GM21576 (cell line): ENCODE measurements at regions not wholly inside any gene's neighbourhood (a gene's known extent, or its start where the extent isn't known, plus 50 kb on each side); places are given as distances from the start of the nearest gene placed in this dataset.

Source experiments
- ATAC-seq: cut with Tn5 transposase; IDR thresholded peaks from one replicate; pipeline ENCODE4 v1.9.1; 2021; ENCODE audit warnings: mild to moderate bottlenecking, moderate library complexity; ENCODE audit not compliant: unreplicated experiment

DNA sequence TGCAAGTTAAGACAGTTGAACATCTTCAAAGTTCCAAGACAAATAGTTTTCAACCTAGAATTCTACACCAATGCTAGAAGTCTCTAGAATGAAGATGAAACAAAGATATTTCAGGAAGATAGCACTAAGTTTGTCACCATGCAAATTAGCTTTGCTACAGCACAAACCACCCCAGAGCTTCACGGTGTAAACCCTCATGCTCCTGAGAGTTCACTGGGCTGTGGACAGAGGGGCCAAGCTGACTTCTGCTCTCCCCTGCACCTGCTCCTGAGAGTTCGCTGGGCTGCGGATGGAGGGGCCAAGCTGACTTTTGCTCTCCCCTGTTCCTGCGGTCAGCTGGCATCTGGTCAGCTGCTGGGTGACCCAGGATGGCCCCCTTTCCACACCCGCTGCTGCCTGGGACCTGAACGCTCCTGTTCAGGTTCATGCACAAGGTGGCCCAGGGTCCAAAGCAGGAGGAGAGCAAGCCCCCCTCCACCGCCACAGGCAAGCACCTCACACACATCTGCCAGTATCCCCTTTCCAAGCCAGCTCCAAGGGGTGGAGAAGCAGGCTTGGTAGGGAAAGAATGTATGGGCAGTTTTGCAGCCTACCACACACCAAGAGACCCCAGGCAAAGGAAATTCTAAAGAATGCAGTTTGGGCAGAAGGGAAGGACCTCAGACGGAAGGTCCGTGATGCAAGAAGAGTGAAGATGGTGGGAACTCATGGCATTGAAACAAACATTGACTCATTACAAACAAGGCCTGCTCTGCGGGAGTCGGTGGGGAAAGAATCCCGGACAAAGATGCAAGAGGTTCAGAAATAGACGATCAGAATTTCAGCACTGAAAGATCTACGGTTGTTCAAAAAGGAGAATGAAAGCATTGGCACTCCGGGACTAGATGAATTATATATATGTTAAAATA is 137.8 kb upstream of the PPP2R2D start:
- no peak for ATAC-seq

DNA sequence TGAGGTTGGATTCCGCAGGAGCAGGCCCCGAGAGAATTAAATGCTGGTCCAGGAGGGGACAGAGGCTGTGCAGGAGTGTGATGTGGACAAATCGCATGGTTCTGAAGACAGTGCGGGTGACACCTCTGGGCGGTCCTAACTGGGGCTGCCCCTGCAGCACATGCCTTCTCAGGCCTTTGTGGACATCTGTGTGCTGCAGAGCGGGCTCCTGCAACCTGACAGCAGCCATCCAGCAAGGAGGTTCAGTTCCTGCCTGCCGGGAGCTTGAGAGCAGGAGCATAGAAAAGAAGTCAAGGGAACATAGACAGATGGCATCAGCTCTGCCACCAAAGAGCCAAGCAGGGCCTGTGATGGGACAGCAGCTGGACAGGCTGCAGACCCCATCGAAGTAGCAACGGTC is 135.9 kb upstream of the PPP2R2D start:
- no peak for ATAC-seq

DNA sequence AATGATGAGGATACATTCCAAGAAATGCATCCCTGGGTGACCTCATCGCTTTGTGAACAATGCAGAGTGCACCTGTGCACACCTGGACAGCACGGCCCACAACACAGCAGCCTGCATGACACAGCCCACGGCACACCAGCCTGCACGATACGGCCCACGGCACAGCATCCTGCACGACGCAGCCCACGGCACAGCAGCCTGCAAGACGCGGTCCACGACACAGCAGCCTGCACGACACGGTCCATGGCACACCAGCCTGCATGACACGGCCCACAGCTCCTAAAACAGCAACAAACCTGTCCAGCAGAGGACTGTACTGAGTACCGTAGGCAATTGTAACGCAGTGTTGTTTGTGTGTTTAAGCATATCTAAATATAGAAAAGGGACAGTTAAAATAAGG is 134.7 kb upstream of the PPP2R2D start:
- ATAC-seq: no peak

DNA sequence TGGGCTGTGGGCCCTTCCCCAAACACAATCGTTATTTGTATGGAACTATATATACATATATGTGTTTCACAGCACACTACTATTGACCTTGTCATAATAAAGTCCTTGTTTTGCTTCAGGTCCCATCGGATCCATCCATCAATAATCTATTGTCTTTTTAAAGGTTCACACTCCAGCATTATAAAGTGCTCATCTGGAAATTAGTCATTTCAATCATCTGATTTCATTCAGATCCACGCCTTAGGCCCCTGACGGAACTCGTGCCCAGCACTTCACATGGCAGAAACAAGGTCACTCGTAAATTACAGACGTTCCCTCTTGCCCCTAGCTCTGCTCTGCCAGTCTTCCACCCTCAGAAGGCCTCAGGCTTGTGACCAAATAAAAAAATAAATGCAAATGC is 133.1 kb upstream of the PPP2R2D start:
- ATAC-seq: no peak

DNA sequence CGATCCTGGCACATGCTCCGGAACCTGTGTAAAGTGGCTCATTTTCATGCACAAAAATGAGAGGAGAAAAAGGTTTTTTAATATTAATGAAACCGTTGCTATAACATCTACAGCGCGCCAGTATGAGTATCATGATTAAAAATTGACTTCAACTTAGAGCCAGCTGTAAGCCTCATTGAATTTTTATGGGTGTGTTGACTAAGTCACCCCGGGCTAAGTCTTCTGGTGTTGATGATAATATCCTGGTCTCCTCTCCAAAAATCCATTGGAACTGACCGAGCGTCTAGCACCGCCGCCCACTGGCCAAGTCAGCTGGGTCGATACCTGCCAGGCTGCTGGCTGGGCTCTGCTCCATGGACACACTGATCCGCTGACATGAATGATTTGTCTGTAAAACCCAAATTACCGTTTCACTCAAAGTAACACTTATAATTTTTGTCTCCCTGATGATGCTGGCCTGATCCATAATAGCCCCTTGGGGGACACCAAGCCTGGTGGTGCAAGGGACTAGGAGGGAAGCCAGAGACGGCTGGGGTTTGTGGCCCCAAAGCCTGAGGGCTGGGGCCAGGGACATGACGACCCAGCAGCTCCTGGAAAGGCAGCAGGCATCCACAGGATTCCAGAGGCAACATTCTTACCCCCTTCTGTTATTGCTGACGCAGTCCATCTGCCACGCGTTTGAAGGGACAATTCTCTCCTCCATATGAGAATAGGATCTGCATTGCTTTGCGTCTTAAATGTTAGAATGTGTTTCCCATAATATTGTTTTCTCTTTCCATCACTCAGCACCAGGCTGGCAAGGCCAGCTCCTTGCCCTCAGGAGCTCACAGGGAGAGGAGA is 131.0 kb upstream of the PPP2R2D start:
- ATAC-seq: no peak

DNA sequence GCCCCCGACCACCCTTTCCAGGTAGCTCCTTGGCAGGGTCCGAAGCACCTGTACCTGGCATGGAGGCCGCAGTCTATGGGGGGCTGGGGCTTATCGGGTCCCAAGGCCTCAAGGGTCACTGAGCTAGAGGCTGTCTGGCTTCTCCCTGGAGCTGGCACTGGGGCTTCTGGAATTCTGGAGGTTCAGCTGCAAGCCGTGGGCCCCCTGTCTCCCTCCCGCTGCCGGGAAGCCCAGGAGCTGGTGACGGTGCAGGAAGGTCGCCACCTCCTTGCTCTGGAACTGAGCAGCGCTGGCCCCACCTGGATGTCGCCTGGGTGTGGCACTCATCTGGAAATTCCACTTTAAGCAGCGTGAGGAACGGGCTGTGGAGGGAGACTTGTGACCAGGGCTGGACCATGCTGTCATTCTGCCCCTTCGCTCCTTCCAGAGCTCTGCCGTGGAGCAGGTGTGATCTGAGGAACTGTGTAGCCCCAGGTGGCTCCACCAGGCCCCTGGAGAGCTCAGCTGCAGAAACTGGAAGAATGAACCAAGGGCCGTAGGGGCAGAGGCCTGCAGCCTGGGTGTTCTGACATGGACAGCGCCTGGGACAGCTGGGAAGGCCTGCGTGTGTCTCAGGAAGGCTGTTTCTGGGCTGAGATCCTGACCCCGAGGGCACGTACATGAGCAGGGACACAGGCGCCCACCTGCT is 129.7 kb upstream of the PPP2R2D start:
- no peak for ATAC-seq

DNA sequence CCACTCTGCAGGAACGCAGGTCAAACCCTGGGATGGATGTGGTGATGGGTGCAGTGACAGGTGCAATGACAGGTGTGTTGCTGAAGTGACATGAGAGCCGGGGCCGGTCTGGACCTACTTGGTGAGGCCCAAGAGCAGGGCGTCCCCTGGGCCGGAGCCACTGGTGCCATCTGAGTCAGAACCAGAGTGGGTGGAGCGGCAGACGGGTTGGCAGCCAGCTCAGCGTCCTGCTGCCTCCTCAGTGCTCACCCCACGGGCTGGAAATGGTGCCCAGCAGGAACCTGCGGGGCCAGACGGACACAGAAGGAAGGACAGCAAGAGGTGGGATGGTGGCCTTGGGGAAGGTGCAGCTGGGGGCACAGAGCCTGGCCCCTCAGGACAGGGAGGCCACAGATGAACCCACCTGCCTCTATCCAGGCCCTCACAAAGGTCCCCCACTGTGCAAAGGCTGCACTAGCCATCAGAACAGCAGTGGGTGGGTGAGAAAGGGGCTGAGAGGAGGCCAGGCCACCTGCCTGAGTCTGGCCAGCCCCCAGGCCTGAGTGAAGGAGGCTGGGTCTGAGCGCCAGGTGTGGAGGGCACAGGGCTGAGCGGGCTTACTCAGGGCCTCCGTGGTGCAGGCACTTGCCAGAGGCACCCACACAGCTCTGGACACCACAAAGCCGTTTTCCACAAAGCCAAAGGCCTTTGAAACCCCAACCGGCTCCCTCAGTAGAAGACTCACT is 129.0 kb upstream of the PPP2R2D start:
- no peak for ATAC-seq

DNA sequence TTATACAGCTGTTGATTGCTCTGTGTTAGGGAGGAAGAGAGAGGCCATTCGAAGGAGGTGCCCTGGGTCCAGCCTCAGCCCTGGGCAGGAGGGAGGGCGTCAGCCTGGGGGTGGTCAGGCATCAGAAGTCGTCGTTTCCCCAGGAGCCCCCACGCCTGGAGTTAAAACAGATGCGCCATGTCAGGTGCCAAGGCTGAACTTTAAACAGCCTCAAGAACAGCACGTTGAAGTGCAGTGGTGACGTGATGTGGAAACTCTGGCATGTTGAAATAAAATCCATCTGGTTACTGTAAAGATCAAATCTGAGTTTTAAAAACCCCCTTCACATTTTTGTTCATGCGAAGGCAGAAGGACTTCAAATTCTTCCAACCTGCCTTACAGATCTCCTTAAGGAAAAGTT is 128.4 kb upstream of the PPP2R2D start:
- ATAC-seq: no peak

DNA sequence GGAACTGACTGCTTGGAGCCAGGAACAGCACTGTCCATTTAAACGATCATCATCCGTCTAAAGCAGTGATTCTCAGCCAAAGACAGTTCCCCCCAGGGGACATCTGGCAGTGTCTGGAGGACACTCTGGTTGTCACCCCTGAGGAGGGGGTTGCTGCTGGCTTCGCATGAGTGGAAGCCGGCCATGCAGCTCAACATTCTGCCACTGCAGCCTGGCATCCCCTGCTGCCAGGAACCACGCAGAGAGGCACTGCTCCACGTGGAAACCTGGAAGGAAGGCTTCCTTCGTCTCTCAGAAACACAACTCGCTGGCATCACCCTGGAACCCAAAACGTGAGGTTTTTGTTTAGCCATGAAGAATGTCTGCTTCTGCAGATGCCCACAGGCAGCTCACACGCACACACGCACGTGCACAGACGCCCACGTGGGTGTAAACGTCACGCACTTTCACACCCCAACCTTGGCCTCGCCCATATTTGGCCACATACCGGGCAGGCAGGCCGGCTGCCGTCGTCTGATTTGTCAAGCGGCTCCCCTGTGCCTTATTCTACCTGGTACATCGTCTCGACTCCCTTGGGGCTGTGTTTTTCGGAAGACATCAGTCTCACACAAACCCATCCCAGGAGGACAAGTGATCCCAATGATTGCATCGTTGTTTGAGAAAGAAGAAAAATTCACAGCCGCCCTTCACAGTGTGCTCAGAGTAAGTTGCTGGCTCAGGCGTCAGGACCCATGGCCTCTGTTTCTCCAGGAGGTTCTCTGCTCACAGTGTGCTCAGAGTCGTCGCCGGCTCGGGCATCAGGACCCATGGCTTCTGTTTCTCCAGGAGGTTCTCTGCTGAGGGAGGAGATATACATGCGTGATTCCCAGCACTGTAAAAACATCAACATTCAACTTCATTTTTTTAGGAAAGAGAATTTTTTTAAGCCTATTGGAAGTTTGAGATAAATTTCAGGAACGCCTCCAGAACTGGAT is 127.2 kb upstream of the PPP2R2D start:
- no peak for ATAC-seq

DNA sequence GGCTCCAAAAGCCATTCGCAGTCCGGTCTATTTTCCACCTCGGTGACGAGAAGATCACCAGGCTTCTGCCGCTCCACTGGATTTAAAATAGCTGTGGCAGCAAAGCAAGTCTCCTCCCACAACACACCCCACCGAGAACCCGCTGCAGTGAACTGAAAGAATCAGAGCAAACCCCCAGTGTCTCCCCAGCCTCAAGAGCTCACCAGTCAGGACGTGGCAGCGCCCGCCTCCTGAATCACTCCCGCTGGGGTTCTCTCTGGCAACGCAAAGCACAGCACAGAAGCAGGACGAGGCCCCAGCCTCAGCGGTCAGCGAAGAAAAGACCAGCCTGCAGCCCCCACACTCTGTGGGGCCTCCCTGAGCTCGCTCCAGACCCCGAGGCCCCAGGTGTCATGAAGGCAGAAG is 126.1 kb upstream of the PPP2R2D start:
- ATAC-seq: no peak

DNA sequence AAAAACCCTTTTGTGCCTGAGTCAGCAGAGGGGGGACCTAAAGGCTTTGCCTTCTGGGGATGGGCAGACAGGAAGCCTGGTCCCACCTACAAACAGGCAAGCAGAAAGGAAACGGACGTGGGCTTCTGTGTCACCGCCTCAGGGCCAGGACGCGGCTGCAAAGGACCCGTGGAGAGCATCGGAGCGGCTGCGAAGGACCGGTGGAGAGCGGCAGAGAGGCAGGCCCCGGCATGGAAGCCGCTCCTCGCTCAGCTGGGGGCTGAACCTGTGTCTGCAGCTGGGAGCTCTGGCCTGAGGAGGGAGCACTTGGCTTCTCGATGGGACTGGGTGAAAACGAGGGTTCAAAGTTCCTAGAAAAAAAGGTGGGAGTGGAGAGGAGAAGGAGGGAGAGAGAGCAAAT is 125.4 kb upstream of the PPP2R2D start:
- ATAC-seq: no peak

DNA sequence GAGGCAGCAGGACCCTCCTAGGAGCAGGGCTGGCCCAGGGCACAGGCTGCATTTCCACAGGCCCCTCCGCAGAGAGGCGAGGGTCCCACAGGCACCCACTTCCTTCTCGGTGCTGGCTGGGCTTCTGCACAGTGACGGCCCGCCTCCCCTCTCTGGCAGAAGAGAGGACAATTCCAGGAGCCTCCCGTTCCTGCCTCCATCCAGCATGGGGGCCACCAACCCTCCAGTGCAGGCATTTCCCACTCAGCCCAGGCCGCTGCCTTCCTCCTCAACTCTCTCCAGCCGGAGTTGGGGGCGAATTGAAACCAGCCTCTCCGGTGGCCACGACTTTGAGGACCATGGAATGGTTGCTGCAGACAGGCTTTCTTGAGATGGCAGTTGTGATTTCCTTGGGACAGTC is 125.0 kb upstream of the PPP2R2D start:
- no peak for ATAC-seq

DNA sequence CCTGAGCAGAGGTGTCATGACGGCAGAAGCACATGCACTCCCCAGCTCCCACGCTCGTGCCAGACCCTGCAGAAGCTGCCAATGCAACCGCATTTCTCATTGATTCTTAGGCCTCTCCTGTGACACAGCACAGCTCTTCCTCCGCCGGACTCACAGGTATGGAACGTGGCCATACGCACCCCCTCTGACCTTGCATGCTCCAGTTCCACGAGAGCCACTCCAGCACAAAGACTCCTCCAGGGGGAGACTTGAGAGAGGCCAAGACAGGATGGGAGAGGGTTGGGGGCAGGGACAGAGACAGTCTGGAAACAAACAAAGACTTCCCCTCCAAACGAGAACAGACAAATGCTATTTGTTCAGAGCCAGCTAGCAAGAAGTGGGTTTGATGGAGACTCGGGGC is 124.3 kb upstream of the PPP2R2D start:
- no peak for ATAC-seq

DNA sequence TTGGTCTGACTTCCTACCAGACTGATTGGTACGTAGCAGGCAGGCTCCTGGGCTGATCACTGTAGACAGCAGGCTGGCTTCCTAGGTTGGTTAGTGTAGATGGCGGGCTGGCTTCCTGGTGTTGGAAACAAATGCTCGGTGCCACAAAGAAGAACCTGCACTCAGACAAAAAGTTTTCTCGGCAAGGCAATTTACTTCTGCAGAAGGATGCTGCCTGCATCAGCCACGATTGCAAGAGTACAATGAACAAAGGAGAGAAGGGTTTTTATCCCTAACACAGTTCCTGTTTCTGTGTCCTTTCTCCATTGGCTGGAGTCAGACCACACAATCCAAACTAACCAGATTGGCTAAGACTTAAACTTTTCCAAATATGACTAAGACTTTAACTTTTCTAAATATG is 123.6 kb upstream of the PPP2R2D start:
- ATAC-seq: no peak

DNA sequence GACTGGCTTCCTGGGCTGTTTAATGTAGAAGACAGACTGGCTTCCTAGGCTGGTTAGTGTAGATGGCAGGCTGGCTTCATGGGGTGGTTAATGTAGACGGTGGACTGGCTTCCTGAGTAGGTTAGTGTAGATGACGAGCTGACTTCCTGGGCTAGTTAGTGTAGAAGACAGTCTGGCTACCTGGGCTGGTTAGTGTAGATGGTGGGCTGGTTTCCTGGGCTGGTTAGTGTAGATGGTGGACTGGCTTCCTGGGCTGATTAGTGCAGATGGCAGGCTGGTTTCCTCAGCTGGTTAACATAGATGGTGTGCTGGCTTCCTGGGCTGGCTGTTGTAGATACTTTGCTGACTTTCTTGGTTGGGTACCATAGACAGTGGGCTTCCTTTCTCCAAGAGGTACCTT is 122.9 kb upstream of the PPP2R2D start:
- no peak for ATAC-seq

DNA sequence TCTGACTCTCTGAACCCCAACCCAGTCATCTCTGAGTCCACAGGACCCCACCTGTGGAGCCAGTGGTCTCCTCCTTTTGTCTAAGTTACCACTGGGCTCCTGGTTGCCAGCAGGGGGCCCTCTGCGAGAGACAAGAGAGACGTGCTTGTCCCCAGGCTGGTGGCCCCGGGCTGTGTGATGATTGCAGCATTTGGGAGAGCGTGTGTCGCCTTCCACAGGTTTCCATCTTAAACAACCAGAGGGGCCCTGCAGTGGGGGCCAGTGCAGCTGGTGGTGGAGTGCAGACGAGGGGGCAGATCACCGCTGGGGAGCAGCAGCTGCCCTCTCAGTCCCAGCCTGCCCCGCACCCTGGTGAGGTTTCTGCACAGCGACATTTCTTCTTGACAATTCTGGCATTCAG is 122.4 kb upstream of the PPP2R2D start:
- ATAC-seq: no peak

DNA sequence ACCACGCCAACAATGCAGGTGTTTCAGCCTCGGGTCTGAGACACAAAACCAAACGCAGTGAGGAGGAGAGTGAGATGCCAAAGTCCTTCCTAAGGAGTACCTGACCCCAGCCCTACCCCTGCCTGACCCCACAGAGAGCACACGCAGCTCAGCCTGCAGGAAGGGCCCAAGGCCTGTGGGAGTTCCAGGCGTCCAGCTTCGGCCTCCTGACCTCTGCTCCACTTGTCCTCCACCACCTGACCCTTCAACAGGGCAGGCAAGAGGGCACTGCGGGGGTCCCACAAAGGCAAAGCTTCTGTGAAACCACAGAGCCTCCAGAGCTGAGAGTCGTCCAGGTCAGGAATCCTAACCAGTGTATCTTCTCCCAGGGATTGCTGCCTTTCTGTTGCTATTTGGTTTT is 122.0 kb upstream of the PPP2R2D start:
- no peak for ATAC-seq

DNA sequence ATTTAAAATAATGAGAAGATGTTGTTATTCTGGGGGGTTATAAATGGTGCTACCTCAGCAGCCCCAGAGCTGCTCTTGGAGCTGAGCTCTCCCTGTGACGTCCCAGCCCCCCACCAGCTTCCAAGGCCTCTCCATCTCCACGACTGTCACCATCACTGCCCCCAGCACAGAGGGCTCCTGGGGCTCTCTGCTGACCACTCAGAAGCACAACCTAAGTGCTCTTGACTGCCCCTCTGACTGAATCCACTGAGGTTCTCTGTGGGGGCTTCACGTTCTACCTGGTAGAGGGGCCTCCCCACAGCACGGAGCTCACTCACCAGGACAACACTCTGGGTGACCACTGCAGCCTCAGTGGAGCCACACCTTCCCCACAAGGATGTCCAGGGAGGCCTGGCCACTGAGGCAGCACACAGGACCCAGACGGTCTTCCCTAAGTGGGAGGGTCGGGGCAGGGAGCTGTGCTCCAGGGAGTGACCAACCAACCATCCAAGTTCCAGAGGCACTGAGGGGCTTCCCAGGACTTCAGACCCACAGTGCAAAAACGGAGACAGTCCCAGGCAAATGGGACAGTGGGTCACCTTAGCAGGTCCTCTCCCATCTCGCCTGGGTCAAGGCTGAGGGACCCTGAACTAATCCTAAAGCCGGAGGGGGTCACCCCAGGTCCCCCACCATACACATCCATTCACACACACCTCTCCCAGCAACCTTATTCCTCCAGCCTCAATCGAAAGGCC is 121.0 kb upstream of the PPP2R2D start:
- ATAC-seq: no peak

DNA sequence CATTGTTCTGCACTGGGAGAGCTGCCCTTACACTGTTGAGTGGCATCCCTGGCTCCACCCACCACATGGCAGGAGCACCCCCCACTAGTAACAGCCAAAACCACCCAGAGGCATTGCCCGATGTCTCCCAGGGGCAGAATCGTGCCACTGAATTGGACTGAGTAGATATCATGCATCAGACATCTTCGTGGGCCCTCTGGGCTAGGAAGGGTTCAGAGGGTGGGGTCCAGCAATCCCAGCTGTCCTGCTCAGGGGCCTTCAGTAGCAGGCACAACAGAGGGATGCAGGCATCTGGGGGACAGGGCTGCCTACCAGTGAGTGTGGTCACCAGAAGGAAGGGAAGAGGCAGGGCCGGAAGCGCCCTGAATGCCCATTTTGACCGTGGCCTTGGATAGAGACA is 119.7 kb upstream of the PPP2R2D start:
- ATAC-seq: no peak
